K562 (cell line): ENCODE measurements at regions not wholly inside any gene's neighbourhood (a gene's known extent, or its start where the extent isn't known, plus 50 kb on each side); places are given as distances from the start of the nearest gene placed in this dataset.

Experiments
- ARID1B ChIP-seq: fragments of 450-650 bp; IDR thresholded peaks from 2 replicates; pipeline ENCODE4 v1.6.1; 2016; ENCODE audit warnings: antibody characterized with exemption, mild to moderate bottlenecking, inconsistent platforms
- CXXC5 ChIP-seq: fragments of 250-450 bp; sonication (Bioruptor Pico); IDR thresholded peaks from 2 replicates; pipeline ENCODE4 v1.8.0; 2022; ENCODE audit warnings: inconsistent platforms, mild to moderate bottlenecking, moderate library complexity
- HNRNPLL ChIP-seq: fragments of 200-400 bp; formaldehyde crosslinking; IDR thresholded peaks from 2 replicates; pipeline ENCODE4 v1.6.1; 2017; ENCODE audit warnings: low read length, low read depth, mild to moderate bottlenecking; ENCODE audit not compliant: poor library complexity, severe bottlenecking
- OTX1 ChIP-seq: fragments of 450-650 bp; formaldehyde crosslinking; IDR thresholded peaks from 2 replicates; pipeline ENCODE4 v1.4.0; 2022; ENCODE audit warnings: mild to moderate bottlenecking
- SAFB ChIP-seq: fragments of 200-400 bp; formaldehyde crosslinking; IDR thresholded peaks from 2 replicates; pipeline ENCODE4 v1.6.1; 2017; ENCODE audit warnings: low read depth, low read length, borderline replicate concordance
- SETDB1 ChIP-seq: IDR thresholded peaks from one replicate; pipeline ENCODE4 v1.6.1; 2012; ENCODE audit warnings: low read length, control low read depth, inconsistent platforms
- SUPT5H ChIP-seq: fragments of 450-650 bp; IDR thresholded peaks from 2 replicates; pipeline ENCODE4 v1.6.1; 2016
- ZNF316 ChIP-seq: fragments of 450-650 bp; IDR thresholded peaks from 2 replicates; pipeline ENCODE4 v1.6.1; 2016
- ZNF644 ChIP-seq: fragments of 200-800 bp; sonication (Bioruptor generic); IDR thresholded peaks from 2 replicates; pipeline ENCODE4 v1.6.1; 2016; ENCODE audit warnings: low read depth, missing genetic modification characterization, missing compliant biosample characterization
- TF ChIP-seq, protein P1 (sequence below): sonication (generic); IDR thresholded peaks from 2 replicates; pipeline ENCODE4 v1.6.1; 2016
- TF ChIP-seq, protein P2 (sequence below): fragments of 200-800 bp; sonication (Bioruptor generic); IDR thresholded peaks from 2 replicates; pipeline ENCODE4 v1.6.1; 2016; ENCODE audit warnings: missing genetic modification characterization, missing compliant biosample characterization
- TF ChIP-seq, protein P3 (sequence below): fragments of 250-450 bp; sonication (Bioruptor Pico); IDR thresholded peaks from 2 replicates; pipeline ENCODE4 v1.4.0; 2020

DNA sequence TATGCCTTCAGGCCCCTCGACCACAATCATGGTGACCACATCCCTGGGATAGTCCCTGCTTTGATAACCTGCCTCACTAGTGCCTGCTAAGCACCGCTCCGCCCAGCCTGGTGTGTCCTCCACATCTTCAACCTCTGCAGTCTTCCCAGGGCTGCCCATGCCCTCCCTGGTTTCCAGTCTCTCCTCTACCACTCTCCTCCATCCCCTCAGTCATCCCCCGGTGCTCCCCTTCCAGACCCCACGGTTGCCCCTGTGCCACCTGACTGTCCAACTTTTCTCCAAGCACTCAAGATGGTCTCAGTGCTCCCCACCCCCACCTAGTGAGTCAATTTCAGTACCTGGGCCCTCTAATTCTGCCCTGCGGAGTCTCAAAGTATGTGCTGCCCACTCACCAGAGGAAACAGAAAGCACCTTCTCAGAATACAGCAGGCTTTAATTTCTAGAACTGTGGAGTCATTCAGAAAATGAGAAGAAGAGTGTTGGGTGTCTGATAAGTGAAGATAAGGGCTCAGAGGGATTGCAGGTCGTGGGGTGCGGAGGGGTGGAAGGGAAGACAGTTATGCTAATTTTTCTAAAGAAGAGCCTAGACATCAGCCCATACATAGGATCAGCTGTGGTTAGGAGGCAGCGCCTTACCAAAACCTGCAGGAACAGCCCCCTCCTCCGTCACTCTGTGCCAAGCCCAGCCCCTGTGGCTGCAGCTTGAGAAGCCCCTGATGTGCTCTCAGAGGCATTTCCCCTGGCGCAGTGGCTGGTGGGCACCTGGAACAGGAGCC lies 53.6 kb upstream of the CAB39 start (continued):
- TF ChIP-seq SETDB1 = no peak
- TF ChIP-seq HNRNPLL = no peak
- peak; percentile 31; the same call in 1 of the 2 replicates for TF ChIP-seq CXXC5
- TF ChIP-seq ZNF316 = peak; percentile 75
- TF ChIP-seq, protein P1, sequence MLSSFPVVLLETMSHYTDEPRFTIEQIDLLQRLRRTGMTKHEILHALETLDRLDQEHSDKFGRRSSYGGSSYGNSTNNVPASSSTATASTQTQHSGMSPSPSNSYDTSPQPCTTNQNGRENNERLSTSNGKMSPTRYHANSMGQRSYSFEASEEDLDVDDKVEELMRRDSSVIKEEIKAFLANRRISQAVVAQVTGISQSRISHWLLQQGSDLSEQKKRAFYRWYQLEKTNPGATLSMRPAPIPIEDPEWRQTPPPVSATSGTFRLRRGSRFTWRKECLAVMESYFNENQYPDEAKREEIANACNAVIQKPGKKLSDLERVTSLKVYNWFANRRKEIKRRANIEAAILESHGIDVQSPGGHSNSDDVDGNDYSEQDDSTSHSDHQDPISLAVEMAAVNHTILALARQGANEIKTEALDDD = peak; percentile 63; the same call in 1 of the 2 replicates
- peak; percentile 48; the same call in 1 of the 2 replicates for TF ChIP-seq ZNF644
- peak; percentile 84 for TF ChIP-seq SUPT5H
- TF ChIP-seq, protein P2, sequence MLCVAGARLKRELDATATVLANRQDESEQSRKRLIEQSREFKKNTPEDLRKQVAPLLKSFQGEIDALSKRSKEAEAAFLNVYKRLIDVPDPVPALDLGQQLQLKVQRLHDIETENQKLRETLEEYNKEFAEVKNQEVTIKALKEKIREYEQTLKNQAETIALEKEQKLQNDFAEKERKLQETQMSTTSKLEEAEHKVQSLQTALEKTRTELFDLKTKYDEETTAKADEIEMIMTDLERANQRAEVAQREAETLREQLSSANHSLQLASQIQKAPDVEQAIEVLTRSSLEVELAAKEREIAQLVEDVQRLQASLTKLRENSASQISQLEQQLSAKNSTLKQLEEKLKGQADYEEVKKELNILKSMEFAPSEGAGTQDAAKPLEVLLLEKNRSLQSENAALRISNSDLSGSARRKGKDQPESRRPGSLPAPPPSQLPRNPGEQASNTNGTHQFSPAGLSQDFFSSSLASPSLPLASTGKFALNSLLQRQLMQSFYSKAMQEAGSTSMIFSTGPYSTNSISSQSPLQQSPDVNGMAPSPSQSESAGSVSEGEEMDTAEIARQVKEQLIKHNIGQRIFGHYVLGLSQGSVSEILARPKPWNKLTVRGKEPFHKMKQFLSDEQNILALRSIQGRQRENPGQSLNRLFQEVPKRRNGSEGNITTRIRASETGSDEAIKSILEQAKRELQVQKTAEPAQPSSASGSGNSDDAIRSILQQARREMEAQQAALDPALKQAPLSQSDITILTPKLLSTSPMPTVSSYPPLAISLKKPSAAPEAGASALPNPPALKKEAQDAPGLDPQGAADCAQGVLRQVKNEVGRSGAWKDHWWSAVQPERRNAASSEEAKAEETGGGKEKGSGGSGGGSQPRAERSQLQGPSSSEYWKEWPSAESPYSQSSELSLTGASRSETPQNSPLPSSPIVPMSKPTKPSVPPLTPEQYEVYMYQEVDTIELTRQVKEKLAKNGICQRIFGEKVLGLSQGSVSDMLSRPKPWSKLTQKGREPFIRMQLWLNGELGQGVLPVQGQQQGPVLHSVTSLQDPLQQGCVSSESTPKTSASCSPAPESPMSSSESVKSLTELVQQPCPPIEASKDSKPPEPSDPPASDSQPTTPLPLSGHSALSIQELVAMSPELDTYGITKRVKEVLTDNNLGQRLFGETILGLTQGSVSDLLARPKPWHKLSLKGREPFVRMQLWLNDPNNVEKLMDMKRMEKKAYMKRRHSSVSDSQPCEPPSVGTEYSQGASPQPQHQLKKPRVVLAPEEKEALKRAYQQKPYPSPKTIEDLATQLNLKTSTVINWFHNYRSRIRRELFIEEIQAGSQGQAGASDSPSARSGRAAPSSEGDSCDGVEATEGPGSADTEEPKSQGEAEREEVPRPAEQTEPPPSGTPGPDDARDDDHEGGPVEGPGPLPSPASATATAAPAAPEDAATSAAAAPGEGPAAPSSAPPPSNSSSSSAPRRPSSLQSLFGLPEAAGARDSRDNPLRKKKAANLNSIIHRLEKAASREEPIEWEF (CRISPR knock-in tag) = 0 out of 2 replicates have a peak, but pooled peaks have one; percentile 11
- TF ChIP-seq OTX1 (CRISPR knock-in tag) = 0 out of 2 replicates have a peak, but pooled peaks have one; percentile 23
- TF ChIP-seq, protein P3, sequence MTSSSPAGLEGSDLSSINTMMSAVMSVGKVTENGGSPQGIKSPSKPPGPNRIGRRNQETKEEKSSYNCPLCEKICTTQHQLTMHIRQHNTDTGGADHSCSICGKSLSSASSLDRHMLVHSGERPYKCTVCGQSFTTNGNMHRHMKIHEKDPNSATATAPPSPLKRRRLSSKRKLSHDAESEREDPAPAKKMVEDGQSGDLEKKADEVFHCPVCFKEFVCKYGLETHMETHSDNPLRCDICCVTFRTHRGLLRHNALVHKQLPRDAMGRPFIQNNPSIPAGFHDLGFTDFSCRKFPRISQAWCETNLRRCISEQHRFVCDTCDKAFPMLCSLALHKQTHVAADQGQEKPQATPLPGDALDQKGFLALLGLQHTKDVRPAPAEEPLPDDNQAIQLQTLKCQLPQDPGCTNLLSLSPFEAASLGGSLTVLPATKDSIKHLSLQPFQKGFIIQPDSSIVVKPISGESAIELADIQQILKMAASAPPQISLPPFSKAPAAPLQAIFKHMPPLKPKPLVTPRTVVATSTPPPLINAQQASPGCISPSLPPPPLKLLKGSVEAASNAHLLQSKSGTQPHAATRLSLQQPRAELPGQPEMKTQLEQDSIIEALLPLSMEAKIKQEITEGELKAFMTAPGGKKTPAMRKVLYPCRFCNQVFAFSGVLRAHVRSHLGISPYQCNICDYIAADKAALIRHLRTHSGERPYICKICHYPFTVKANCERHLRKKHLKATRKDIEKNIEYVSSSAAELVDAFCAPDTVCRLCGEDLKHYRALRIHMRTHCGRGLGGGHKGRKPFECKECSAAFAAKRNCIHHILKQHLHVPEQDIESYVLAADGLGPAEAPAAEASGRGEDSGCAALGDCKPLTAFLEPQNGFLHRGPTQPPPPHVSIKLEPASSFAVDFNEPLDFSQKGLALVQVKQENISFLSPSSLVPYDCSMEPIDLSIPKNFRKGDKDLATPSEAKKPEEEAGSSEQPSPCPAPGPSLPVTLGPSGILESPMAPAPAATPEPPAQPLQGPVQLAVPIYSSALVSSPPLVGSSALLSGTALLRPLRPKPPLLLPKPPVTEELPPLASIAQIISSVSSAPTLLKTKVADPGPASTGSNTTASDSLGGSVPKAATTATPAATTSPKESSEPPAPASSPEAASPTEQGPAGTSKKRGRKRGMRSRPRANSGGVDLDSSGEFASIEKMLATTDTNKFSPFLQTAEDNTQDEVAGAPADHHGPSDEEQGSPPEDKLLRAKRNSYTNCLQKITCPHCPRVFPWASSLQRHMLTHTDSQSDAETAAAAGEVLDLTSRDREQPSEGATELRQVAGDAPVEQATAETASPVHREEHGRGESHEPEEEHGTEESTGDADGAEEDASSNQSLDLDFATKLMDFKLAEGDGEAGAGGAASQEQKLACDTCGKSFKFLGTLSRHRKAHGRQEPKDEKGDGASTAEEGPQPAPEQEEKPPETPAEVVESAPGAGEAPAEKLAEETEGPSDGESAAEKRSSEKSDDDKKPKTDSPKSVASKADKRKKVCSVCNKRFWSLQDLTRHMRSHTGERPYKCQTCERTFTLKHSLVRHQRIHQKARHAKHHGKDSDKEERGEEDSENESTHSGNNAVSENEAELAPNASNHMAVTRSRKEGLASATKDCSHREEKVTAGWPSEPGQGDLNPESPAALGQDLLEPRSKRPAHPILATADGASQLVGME (CRISPR knock-in tag) = no peak
- TF ChIP-seq ARID1B = peak; percentile 96
- TF ChIP-seq SAFB = no peak
